Neural cell (in vitro differentiated cells): ENCODE measurements at regions not wholly inside any gene's neighbourhood (a gene's known extent, or its start where the extent isn't known, plus 50 kb on each side); places are given as distances from the start of the nearest gene placed in this dataset.

ENCODE experiments used
- H2AFZ ChIP-seq: fragments of 200-600, 300-800 bp; sonication (generic), shearing (Covaris generic); 2 replicates; pipeline ENCODE4 v1.6.0; 2014; ENCODE audit warnings: low read depth, mild to moderate bottlenecking, antibody characterized with exemption, low read length, moderate library complexity
- H3F3A ChIP-seq: fragments of 200-600 bp; shearing (Covaris generic); 2 replicates; pipeline ENCODE4 v1.6.1; 2016; ENCODE audit warnings: mild to moderate bottlenecking, moderate library complexity, mixed read lengths, antibody characterized with exemption, low read length; ENCODE audit not compliant: insufficient read depth, poor library complexity, severe bottlenecking
- H3K27ac ChIP-seq: fragments of 200-600, 300-800 bp; sonication (generic), shearing (Covaris generic); 2 replicates; pipeline ENCODE4 v1.5.1; 2014; ENCODE audit warnings: mild to moderate bottlenecking, low read length, moderate library complexity
- H3K27me3 ChIP-seq: fragments of 300-800, 200-600 bp; sonication (generic), shearing (Covaris generic); 2 replicates; pipeline ENCODE4 v1.6.0; 2014; ENCODE audit warnings: mild to moderate bottlenecking, low read depth, low read length, moderate library complexity; ENCODE audit not compliant: insufficient read depth
- H3K36me3 ChIP-seq: fragments of 300-800, 200-600 bp; sonication (generic), shearing (Covaris generic); 2 replicates; pipeline ENCODE4 v1.5.1; 2014; ENCODE audit warnings: mild to moderate bottlenecking, antibody characterized with exemption, low read length, moderate library complexity; ENCODE audit not compliant: insufficient read depth
- H3K4me2 ChIP-seq: fragments of 300-800, 200-600 bp; sonication (generic), shearing (Covaris generic); 2 replicates; pipeline ENCODE4 v1.6.0; 2014; ENCODE audit warnings: mild to moderate bottlenecking, low read length
- H3K4me3 ChIP-seq: fragments of 300-800, 200-600 bp; sonication (generic), shearing (Covaris generic); 2 replicates; pipeline ENCODE4 v1.5.1; 2014; ENCODE audit warnings: mild to moderate bottlenecking, low read length, moderate library complexity
- H3K79me2 ChIP-seq: fragments of 200-600 bp; shearing (Covaris generic); replicated peaks from 2 replicates; pipeline ENCODE4 v1.6.0; 2014; ENCODE audit warnings: mild to moderate bottlenecking, low read length, moderate library complexity; ENCODE audit not compliant: insufficient read depth
- H3K9ac ChIP-seq: fragments of 300-800, 200-600 bp; sonication (generic), shearing (Covaris generic); 2 replicates; pipeline ENCODE4 v1.6.1; 2016; ENCODE audit warnings: mild to moderate bottlenecking, low read length, mixed read lengths
- H3K9me2 ChIP-seq: fragments of 200-600 bp; shearing (Covaris generic); 2 replicates; pipeline ENCODE4 v1.6.1; 2016; ENCODE audit warnings: mild to moderate bottlenecking, low read length, mixed read lengths; ENCODE audit not compliant: insufficient read depth
- H3K9me3 ChIP-seq: fragments of 200-600, 300-800 bp; sonication (generic), shearing (Covaris generic); 2 replicates; pipeline ENCODE4 v1.6.1; 2016; ENCODE audit warnings: mild to moderate bottlenecking, mixed run types, low read length, moderate library complexity, mixed read lengths
- H4K20me1 ChIP-seq: fragments of 200-600 bp; shearing (Covaris generic); 2 replicates; pipeline ENCODE4 v1.6.1; 2016; ENCODE audit warnings: mild to moderate bottlenecking, mixed run types; ENCODE audit not compliant: insufficient read depth
- CTCF ChIP-seq: fragments of 450-650 bp; IDR thresholded peaks from 2 replicates; pipeline ENCODE4 v1.5.1; 2014; ENCODE audit warnings: antibody characterized with exemption, mild to moderate bottlenecking, moderate library complexity; ENCODE audit not compliant: poor library complexity, severe bottlenecking
- EP300 ChIP-seq: fragments of 450-650 bp; conservative IDR thresholded peaks from 2 replicates; pipeline ENCODE4 v1.6.1; 2014; ENCODE audit warnings: antibody characterized with exemption, mild to moderate bottlenecking, moderate library complexity; ENCODE audit not compliant: poor library complexity, severe bottlenecking
- EZH2 ChIP-seq: fragments of 200-600, 300-800 bp; shearing (Covaris generic), sonication (generic); IDR thresholded peaks from 2 replicates; pipeline ENCODE4 v1.6.1; 2014; ENCODE audit warnings: antibody characterized with exemption, low read length, borderline replicate concordance, mild to moderate bottlenecking; ENCODE audit not compliant: insufficient read depth, poor library complexity, severe bottlenecking
- MXI1 ChIP-seq: fragments of 450-650 bp; conservative IDR thresholded peaks from 2 replicates; pipeline ENCODE4 v1.6.1; 2014; ENCODE audit warnings: antibody characterized with exemption, mild to moderate bottlenecking; ENCODE audit not compliant: poor library complexity, severe bottlenecking
- POLR2AphosphoS5 ChIP-seq: IDR thresholded peaks from 2 replicates; pipeline ENCODE4 v1.6.1; 2012
- RAD21 ChIP-seq: fragments of 450-650 bp; conservative IDR thresholded peaks from 2 replicates; pipeline ENCODE4 v1.6.1; 2014; ENCODE audit warnings: antibody characterized with exemption, mild to moderate bottlenecking, moderate library complexity
- REST ChIP-seq: IDR thresholded peaks from 2 replicates; pipeline ENCODE4 v1.6.1; 2012; ENCODE audit warnings: borderline replicate concordance
- SMC3 ChIP-seq: fragments of 450-650 bp; conservative IDR thresholded peaks from 2 replicates; pipeline ENCODE4 v1.6.1; 2014; ENCODE audit warnings: antibody characterized with exemption, mild to moderate bottlenecking, moderate library complexity; ENCODE audit not compliant: poor library complexity
- TAF1 ChIP-seq: IDR thresholded peaks from 2 replicates; pipeline ENCODE4 v1.6.1; 2012; ENCODE audit warnings: low read depth

- TF ChIP-seq CTCF = no peak
- TF ChIP-seq SMC3 = no peak
- TF ChIP-seq POLR2AphosphoS5 = no peak
Observed at GRCh38 chr12:124630791-124631313, 63.4 kb upstream of the NCOR2 start (continued).

GRCh38 chr12:124629789-124630480 lies 62.5 kb upstream of the NCOR2 start:
- Histone ChIP-seq H3K27me3 (no peaks in the 10 kb centered on the region), H4K20me1 (no peaks in the 10 kb centered on the region), H3K4me2 (no peak overlapping the region), H3F3A (no peaks in the 10 kb centered on the region), H3K36me3 (no peaks in the 10 kb centered on the region), H3K9me2 (no peaks in the 10 kb centered on the region), H3K9me3 (no peaks in the 10 kb centered on the region), H2AFZ (no peak overlapping the region), H3K79me2 (no peaks in the 10 kb centered on the region), H3K27ac (no peak overlapping the region), H3K9ac (no peak overlapping the region), H3K4me3 (no peak overlapping the region)
- TF ChIP-seq TAF1 (no peak), POLR2AphosphoS5 (no peak), REST (no peak), SMC3 (no peak), EZH2 (no peak), EP300 (no peak), CTCF (no peak), RAD21 (no peak), MXI1 (no peak)
